WTC11 (cell line): ENCODE measurements at regions not wholly inside any gene's neighbourhood (a gene's known extent, or its start where the extent isn't known, plus 50 kb on each side); places are given as distances from the start of the nearest gene placed in this dataset.

Experiments
- CTCF ChIP-seq: fragments of 200-600 bp; IDR thresholded peaks from 2 replicates; pipeline ENCODE4 v1.8.0; 2022; ENCODE audit warnings: antibody characterized with exemption
- NR3C1 ChIP-seq: sonication (generic); formaldehyde crosslinking; conservative IDR thresholded peaks from 2 replicates; pipeline ENCODE4 v1.8.1; 2023; ENCODE audit warnings: low read depth, mild to moderate bottlenecking, missing genetic modification reagents
- SP1 ChIP-seq: sonication (generic); formaldehyde crosslinking; conservative IDR thresholded peaks from 2 replicates; pipeline ENCODE4 v1.8.1; 2022; ENCODE audit warnings: missing genetic modification reagents
- STAT6 ChIP-seq: sonication (generic); formaldehyde crosslinking; conservative IDR thresholded peaks from 2 replicates; pipeline ENCODE4 v1.8.1; 2023; ENCODE audit warnings: mild to moderate bottlenecking, low read depth, missing genetic modification reagents, moderate library complexity
- TP53 ChIP-seq: sonication (generic); formaldehyde crosslinking; IDR thresholded peaks from 2 replicates; pipeline ENCODE4 v1.8.1; 2023; ENCODE audit warnings: mild to moderate bottlenecking, missing genetic modification reagents
- ZNF317 ChIP-seq: sonication (generic); formaldehyde crosslinking; IDR thresholded peaks from 2 replicates; pipeline ENCODE4 v1.8.1; 2023; ENCODE audit warnings: low read depth, mild to moderate bottlenecking, moderate library complexity, missing genetic modification reagents, borderline replicate concordance

- TF ChIP-seq CTCF (no peak), NR3C1 (CRISPR knock-in tag) (no peak), ZNF317 (no peak), STAT6 (no peak), TP53 (no peak), SP1 (CRISPR knock-in tag) (no peak)
Observed at GRCh38 chr3:76231258-76231657, 445.9 kb upstream of the ZNF717 start.
